ENCODE measurements at regions not wholly inside any gene's neighbourhood (a gene's known extent, or its start where the extent isn't known, plus 50 kb on each side); places are given as distances from the start of the nearest gene placed in this dataset.

DNA sequence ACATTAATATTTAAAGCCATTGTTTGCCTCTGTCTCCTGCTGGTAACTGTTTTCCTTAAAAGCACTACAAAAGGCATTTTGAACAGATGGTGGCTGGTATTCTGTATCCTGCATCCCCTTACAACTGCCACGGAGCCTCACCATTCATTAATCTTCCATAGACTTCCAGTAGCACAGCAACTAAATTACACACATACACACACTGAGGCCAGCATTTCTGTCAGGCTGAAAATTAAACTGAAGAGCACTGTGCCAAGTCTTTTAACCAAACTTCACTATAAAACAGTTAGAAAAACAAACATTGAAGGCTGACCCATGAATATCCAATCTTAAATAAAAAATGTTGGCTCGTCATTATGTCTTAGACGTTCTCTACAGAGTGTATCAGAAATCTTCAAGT, 697.8 kb downstream of the DACH1 start:
- TF ChIP-seq POLR2A (IDR thresholded peaks at IDR 0.05; ENCODE audit: low read depth, low read length): no peak
- no peak for TF ChIP-seq POLR2AphosphoS5 (IDR thresholded peaks at IDR 0.05; ENCODE audit: low read depth, low read length)
- TF ChIP-seq SPI1 (IDR thresholded peaks at IDR 0.05; ENCODE audit: low read depth, low read length): no peak
- no peak for TF ChIP-seq POU2F2 (IDR thresholded peaks at IDR 0.05; ENCODE audit: low read depth, low read length)

Measured in GM12891 (cell line).